SK-N-SH (cell line): ENCODE measurements at regions not wholly inside any gene's neighbourhood (a gene's known extent, or its start where the extent isn't known, plus 50 kb on each side); places are given as distances from the start of the nearest gene placed in this dataset.
"Not testable (repeated sequence)": the region's sequence is repeated elsewhere in the genome, so short reads cannot be mapped to it uniquely, and the experiment has no call there.

Source experiments
- CTCF ChIA-PET: fragments of 300-600, 350-600 bp; formaldehyde crosslinking; extraction: SDS; loops from one replicate; lab custom pipeline; 2021; lab: Yijun Ruan, JAX
- POLR2A ChIA-PET: fragments of 350-600 bp; sonication (Branson Sonifier 250); formaldehyde crosslinking; extraction: SDS; loops from one replicate; lab custom pipeline; 2020; ENCODE audit warnings: antibody characterized with exemption, inconsistent platforms; lab: Yijun Ruan, JAX
- DNase-seq: peaks from one replicate; pipeline ENCODE4 v3.0.0; 2012
- H2AFZ ChIP-seq: fragments of 200-600 bp; sonication (generic); 2 replicates; pipeline ENCODE4 v1.8.1; 2016; ENCODE audit warnings: antibody characterized with exemption, mild to moderate bottlenecking, low read depth
- H3F3A ChIP-seq: fragments of 200-600 bp; sonication (generic); replicated peaks from 2 replicates; pipeline ENCODE3; 2016; ENCODE audit warnings: antibody characterized with exemption, mild to moderate bottlenecking; ENCODE audit not compliant: insufficient read depth
- H3K27ac ChIP-seq, 2 experiments: fragments of 200-500 bp in 1 of 2; fragments of 200-600 bp in 1 of 2; sonication (Bioruptor generic) in 1 of 2; sonication (generic), shearing (Covaris generic) in 1 of 2; 2 replicates each; pipeline versions ENCODE4 v1.5.1 to v1.6.1; 2014 to 2016; ENCODE audit warnings: low read depth in 2 of 2, inconsistent platforms in 1 of 2, low read length in 1 of 2, mild to moderate bottlenecking in 1 of 2, mixed read lengths in 1 of 2
- H3K27me3 ChIP-seq: fragments of 200-600 bp; sonication (generic), shearing (Covaris generic); 2 replicates; pipeline ENCODE4 v1.6.1; 2016; ENCODE audit warnings: mixed run types; ENCODE audit not compliant: insufficient read depth
- H3K36me3 ChIP-seq, 2 experiments: fragments of 200-500 bp in 1 of 2; fragments of 200-600 bp in 1 of 2; sonication (Bioruptor generic) in 1 of 2; sonication (generic) in 1 of 2; replicated peaks in 1 of 2; 2 replicates each; pipeline versions ENCODE3 to v1.5.1; 2014 to 2016; ENCODE audit warnings: low read length in 1 of 2, mild to moderate bottlenecking in 1 of 2; ENCODE audit not compliant: insufficient read depth in 2 of 2, control insufficient read depth in 1 of 2
- H3K4me1 ChIP-seq, 2 experiments: fragments of 200-500 bp in 1 of 2; fragments of 200-600 bp in 1 of 2; sonication (Bioruptor generic) in 1 of 2; sonication (generic), shearing (Covaris generic) in 1 of 2; 2 replicates each; pipeline versions ENCODE4 v1.5.1 to v1.6.1; 2014 to 2016; ENCODE audit warnings: low read depth in 1 of 2, low read length in 1 of 2, mixed run types in 1 of 2; ENCODE audit not compliant: insufficient read depth in 2 of 2, control insufficient read depth in 1 of 2
- H3K4me2 ChIP-seq: fragments of 200-600 bp; sonication (generic), shearing (Covaris generic); 2 replicates; pipeline ENCODE4 v1.6.1; 2017; ENCODE audit warnings: mixed run types
- H3K4me3 ChIP-seq, 2 experiments: fragments of 200-500 bp in 1 of 2; fragments of 200-600 bp in 1 of 2; sonication (Bioruptor generic) in 1 of 2; sonication (generic), shearing (Covaris generic) in 1 of 2; 2 replicates each; pipeline versions ENCODE4 v1.5.1 to v1.8.1; 2014 to 2016; ENCODE audit warnings: low read depth in 2 of 2, inconsistent platforms in 1 of 2, low read length in 1 of 2, mild to moderate bottlenecking in 1 of 2, mixed read lengths in 1 of 2, moderate library complexity in 1 of 2
- H3K79me2 ChIP-seq: fragments of 200-600 bp; sonication (generic); 2 replicates; pipeline ENCODE4 v1.8.1; 2017; ENCODE audit warnings: mild to moderate bottlenecking; ENCODE audit not compliant: insufficient read depth
- H3K9ac ChIP-seq: fragments of 200-600 bp; sonication (generic); 2 replicates; pipeline ENCODE4 v1.6.1; 2017; ENCODE audit warnings: mixed run types
- H3K9me2 ChIP-seq: fragments of 200-600 bp; sonication (generic); 2 replicates; pipeline ENCODE4 v1.6.1; 2017; ENCODE audit warnings: mixed run types
- H3K9me3 ChIP-seq: fragments of 200-600 bp; sonication (generic); 2 replicates; pipeline ENCODE4 v1.6.1; 2017; ENCODE audit warnings: mixed run types, mild to moderate bottlenecking, moderate library complexity
- H4K20me1 ChIP-seq: fragments of 200-600 bp; sonication (generic); 2 replicates; pipeline ENCODE4 v1.6.1; 2017; ENCODE audit warnings: mild to moderate bottlenecking, mixed run types; ENCODE audit not compliant: insufficient read depth
- WGBS: methylation state at CpG from one replicate; pipeline ENCODE4 v1.1.6; 2017; ENCODE audit warnings: low lambda C conversion rate; 5-methylcytosine and 5-hydroxymethylcytosine counted together

DNA sequence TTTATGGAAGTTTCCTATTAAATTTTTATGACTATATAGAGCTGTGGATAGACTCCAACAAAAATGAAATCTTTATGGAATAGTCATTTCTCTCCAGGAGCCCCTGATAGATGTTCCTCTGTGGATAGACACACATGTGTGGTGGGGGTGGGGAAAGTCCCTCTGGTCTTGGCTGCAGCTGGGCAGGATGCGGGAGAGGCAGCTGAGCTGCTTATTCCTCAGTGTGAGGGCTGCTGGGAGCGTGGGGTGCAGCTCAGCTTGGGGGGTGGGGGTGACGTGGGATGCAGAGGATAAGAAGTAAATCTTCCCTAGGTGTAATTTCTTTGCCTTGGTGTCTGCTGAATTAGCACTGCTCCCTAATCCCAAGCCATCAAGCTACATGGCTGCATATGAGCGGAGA lies 192.8 kb upstream of the PLGLB2 start:
- POLR2A ChIA-PET, H2AFZ ChIP-seq, H3K4me3 ChIP-seq, H3K27ac ChIP-seq, CTCF ChIA-PET, H3K9me3 ChIP-seq, H3K36me3 ChIP-seq, H3K79me2 ChIP-seq, H3K27me3 ChIP-seq, H3F3A ChIP-seq, H4K20me1 ChIP-seq, H3K9ac ChIP-seq, H3K4me2 ChIP-seq, H3K9me2 ChIP-seq, H3K4me1 ChIP-seq, DNase-seq: not testable (repeated sequence)
- WGBS = 80% methylated on average over 1 of the region's 4 CpGs

DNA sequence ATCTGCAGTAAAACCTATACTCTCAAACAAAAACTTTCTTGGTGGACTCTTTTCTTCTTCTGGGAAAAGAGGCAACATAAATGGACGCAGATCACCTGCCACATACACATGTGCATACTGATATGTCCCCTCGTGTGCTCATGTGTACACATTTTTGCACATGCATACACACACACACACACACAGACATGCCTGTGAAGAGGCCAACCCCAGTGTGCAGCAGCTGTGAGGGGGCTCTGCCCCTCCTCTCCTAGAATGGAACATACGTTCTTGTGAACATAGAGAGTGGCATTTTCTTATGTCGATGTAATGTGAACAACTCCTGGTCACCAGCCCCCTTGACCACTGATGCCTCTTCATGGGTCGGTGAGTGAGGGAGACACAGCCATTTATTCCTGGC lies 188.9 kb upstream of the PLGLB2 start:
- H3K4me3 ChIP-seq, H3K9me2 ChIP-seq, H3K27ac ChIP-seq, H3K4me1 ChIP-seq, H3K36me3 ChIP-seq, H3K9ac ChIP-seq, H3F3A ChIP-seq, H3K9me3 ChIP-seq, POLR2A ChIA-PET, H3K4me2 ChIP-seq, H2AFZ ChIP-seq, H4K20me1 ChIP-seq, CTCF ChIA-PET, DNase-seq, H3K79me2 ChIP-seq, H3K27me3 ChIP-seq: not testable (repeated sequence)
- 100% methylated on average over 2 of the region's 5 CpGs for WGBS

DNA sequence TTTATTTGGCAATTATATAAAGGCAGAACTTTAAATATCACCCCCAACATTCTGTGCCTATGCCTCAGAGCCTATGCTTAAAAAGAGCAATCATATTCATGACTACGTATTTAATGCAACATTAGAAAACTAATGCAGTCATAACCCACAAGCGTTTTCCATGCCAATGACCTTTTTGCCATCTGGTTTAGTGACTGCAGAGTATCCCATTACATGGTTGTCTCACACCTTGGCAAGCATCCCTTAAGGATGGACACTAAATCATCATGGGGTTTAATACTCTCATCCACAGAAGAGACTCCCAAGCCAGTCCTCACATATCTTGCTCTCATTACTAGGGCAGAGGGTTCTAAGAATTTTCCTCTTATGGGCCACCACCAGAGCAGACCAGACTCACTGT lies 188.2 kb upstream of the PLGLB2 start:
- WGBS = 86% methylated on average over 2 of the region's 2 CpGs
- H3K4me1 ChIP-seq, CTCF ChIA-PET, H3K9me3 ChIP-seq, H3K27ac ChIP-seq, H4K20me1 ChIP-seq, H2AFZ ChIP-seq, H3K36me3 ChIP-seq, H3K9ac ChIP-seq, H3K4me3 ChIP-seq, H3F3A ChIP-seq, H3K79me2 ChIP-seq, H3K27me3 ChIP-seq, DNase-seq, H3K4me2 ChIP-seq, H3K9me2 ChIP-seq, POLR2A ChIA-PET: not testable (repeated sequence)

DNA sequence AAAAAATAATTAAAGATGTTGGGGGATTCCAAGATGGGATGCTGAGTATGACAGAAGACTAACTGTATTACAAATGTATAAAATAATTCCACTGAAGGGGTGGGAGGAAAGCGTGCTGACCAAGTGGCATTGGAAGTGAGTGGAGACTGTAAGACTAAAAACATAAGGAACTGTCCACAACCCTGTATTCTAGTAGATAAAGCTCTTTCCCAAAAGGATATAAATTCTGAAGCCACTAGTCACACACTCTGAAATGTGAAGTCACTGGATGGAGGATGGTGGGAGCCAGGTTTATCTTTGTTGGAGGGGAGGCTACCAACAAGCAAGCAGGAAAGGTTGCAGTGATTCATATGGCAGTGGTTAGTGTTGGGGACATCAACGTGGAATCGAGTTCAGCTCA lies 182.8 kb upstream of the PLGLB2 start:
- H3K4me2 ChIP-seq, H3K4me3 ChIP-seq, H3K4me1 ChIP-seq, POLR2A ChIA-PET, H3K36me3 ChIP-seq, H3K79me2 ChIP-seq, H3K27me3 ChIP-seq, H3F3A ChIP-seq, H3K27ac ChIP-seq, H4K20me1 ChIP-seq, H3K9me2 ChIP-seq, H2AFZ ChIP-seq, H3K9me3 ChIP-seq, H3K9ac ChIP-seq, DNase-seq, CTCF ChIA-PET: not testable (repeated sequence)
- WGBS = 96% methylated on average over 1 of the region's 3 CpGs

DNA sequence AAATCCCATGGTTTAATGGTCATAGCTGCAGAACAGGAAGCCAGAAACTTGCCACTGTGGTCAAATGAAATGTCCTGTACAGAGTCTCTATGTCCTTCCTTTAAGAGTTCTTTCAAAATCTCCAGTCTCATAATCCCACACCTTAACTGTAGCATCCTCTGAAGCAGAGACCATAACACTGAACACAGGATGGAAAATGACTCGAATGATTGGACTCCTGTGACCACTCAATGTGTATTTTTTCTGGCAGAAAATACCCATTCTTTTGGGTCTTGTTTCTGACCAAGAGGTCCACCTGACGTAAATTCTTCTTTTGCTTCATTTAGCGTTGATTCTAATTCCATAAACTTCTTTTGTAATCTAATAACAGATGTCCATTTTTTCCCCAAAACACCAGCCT lies 181.4 kb upstream of the PLGLB2 start:
- DNase-seq, H4K20me1 ChIP-seq, H3K9ac ChIP-seq, H3F3A ChIP-seq, H3K27me3 ChIP-seq, H3K9me2 ChIP-seq, H3K27ac ChIP-seq, H2AFZ ChIP-seq, H3K36me3 ChIP-seq, CTCF ChIA-PET, H3K4me3 ChIP-seq, H3K4me2 ChIP-seq, H3K9me3 ChIP-seq, H3K4me1 ChIP-seq, POLR2A ChIA-PET, H3K79me2 ChIP-seq: not testable (repeated sequence)
- WGBS = 79% methylated on average over 3 of the region's 3 CpGs

DNA sequence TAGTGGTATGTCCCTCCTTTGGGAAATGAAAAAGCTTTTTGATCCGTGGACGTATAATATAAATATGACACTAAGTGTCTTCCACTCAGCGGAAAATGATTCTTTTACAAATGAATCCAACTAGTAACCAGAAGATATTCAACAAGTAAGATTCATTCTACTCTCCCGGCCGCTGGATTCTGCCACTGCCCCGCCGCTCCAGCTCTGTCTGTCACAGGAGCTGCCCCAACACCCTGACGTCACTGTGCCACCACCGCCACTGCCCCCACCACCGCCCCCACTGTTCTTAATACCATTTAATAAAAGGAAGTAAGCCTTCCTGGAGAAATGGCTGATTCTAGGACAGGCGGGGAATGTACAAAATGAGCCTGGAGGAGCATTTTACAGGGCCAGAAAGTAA lies 180.8 kb upstream of the PLGLB2 start:
- 95% methylated on average over 10 of the region's 11 CpGs for WGBS
- POLR2A ChIA-PET, H3K9me2 ChIP-seq, H3K9me3 ChIP-seq, CTCF ChIA-PET, H3K36me3 ChIP-seq, DNase-seq, H3K9ac ChIP-seq, H3K79me2 ChIP-seq, H3K4me2 ChIP-seq, H4K20me1 ChIP-seq, H2AFZ ChIP-seq, H3K4me1 ChIP-seq, H3K4me3 ChIP-seq, H3F3A ChIP-seq, H3K27ac ChIP-seq, H3K27me3 ChIP-seq: not testable (repeated sequence)

DNA sequence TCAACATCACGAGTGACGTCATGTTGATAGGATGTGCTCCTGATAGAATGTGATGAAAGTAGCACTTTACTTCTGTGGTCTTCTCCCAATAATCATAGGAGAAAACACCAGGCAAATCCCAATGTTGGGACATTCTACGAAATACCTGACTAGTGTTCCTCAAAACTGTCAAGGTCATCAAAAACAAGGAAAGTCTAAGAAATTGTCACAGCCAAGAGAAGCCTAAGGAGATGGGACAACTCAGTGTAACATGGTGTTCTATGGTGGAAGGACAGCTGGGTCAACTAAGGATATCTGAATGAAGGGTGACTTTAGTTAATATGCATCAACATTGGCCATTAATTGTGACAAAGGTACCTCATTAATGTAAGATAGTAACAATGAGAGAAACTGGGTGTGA lies 180.0 kb upstream of the PLGLB2 start:
- H3K27me3 ChIP-seq, H3K4me2 ChIP-seq, H3K9ac ChIP-seq, H3K9me2 ChIP-seq, H3K79me2 ChIP-seq, H3F3A ChIP-seq, DNase-seq, H4K20me1 ChIP-seq, H3K36me3 ChIP-seq, H3K4me3 ChIP-seq, H3K27ac ChIP-seq, H3K4me1 ChIP-seq, H3K9me3 ChIP-seq, POLR2A ChIA-PET, H2AFZ ChIP-seq, CTCF ChIA-PET: not testable (repeated sequence)
- 82% methylated on average over 2 of the region's 3 CpGs for WGBS
